Right kidney (tissue), 1 donor: ENCODE measurements at regions not wholly inside any gene's neighbourhood (a gene's known extent, or its start where the extent isn't known, plus 50 kb on each side); places are given as distances from the start of the nearest gene placed in this dataset.

ENCODE experiments used
- DNase-seq: peaks from one replicate; pipeline ENCODE4 v3.0.0-alpha.2; 2016

- no peak for DNase-seq
Measured at GRCh38 chr15:29952225-29952624, 130.0 kb upstream of the TJP1 start.

- DNase-seq = no peak
Measured at GRCh38 chr15:29945943-29946596, 123.8 kb upstream of the TJP1 start.

DNA sequence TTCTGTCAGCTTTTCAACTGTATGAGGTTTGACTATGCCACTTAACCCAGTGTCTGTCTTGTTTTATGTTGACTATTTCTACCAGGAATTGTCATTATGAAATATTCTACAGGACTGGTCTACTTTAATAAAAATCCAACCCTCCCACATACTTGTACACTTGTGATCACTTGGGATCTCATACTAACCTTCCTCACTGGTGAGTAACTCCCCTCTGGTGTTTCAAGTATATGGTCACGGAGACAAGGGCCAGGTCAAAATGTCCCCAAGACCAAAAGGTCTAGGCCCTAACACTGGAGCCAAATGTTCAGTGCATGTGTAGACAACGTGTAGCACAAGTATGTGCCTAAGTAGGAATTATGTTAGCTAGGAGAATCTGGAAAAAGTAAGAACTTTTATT, 122.7 kb upstream of the TJP1 start:
- DNase-seq = no peak

- no peak for DNase-seq
Measured at GRCh38 chr15:29942548-29942947, 120.3 kb upstream of the TJP1 start.

- DNase-seq = no peak
Measured at GRCh38 chr15:29942143-29942542, 119.9 kb upstream of the TJP1 start.

GRCh38 chr15:29939404-29939803, 117.1 kb upstream of the TJP1 start:
- DNase-seq = no peak

DNA sequence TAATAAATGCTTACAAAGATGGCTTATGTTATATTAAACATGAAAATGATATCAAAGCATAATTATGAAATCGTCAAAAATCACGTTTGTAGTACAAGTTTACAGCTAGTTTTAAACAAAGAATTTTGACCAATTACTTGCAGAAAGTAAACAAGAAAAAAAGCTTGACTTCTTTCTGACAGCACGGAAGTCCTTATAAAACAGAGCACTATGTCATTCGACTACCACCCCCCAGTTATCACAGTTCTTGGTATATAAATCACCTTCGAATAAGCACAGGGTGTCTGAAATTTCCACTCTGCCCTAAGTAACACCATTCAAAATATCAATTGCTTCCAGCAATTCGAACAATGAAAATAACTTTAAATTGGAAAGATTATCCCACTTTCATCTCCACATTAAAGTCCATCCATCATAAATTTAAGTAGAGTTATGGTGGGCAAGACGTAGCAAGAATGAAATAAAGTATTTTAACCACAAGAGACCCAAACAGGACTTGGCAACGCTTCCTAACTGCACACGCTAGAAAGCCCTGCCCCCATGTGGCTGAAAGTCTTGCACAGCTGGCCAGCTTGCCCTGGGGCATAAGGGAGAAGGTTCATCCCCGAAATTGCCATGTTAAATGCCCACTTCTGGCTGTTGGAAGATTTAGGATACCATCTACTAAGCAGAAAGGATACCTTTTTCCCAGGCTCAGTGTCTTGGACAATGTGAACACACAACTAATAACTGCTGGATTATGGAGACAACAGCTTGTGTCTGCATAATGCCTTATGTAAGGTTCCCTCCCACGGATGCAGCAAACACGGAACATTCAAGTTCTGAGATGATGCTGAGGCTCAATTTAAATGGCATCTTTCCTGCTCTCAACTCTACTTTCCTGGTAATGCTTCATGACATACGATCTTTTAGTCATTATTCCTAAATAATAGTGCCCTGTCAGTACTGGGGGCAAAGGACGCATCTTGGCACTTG, 116.4 kb upstream of the TJP1 start:
- no peak for DNase-seq

GRCh38 chr15:29937956-29938355, 115.7 kb upstream of the TJP1 start:
- DNase-seq = no peak

GRCh38 chr15:29936353-29937049, 114.2 kb upstream of the TJP1 start:
- DNase-seq = no peak

DNA sequence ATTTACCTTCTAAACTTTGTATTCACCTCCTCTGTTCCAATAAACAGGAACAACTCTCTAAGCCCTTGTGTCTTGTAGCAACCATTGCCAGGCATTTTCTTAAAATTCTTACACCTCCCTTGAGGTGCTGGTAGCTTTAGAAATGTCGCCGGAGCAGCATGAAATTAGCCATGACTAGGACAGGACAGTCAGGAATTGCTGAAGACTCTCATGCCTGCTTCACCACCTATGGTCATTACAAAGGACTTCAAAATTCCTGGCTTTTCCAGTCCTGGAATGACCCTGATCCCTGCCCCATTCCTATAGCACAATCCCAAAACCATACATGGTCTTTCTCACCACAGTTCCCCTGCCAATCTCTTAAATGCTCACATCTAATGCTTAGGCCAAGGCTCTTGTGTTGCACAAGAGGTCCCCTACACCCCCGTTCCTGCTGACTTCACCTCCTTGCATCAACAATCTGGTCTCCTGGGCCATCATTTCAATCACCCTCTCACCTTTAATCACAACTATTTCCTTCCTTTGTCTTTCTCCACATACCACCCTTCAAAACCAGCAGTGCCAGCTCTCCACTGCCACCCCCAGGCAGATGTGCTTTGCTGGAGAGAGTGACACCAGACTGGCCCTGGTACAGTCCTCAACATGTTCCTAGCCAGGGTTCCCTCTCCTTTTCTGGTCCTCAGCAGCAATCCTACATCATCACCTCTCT, 113.2 kb upstream of the TJP1 start:
- no peak for DNase-seq

- no peak for DNase-seq
Measured at GRCh38 chr15:29934251-29934650, 112.0 kb upstream of the TJP1 start.

DNA sequence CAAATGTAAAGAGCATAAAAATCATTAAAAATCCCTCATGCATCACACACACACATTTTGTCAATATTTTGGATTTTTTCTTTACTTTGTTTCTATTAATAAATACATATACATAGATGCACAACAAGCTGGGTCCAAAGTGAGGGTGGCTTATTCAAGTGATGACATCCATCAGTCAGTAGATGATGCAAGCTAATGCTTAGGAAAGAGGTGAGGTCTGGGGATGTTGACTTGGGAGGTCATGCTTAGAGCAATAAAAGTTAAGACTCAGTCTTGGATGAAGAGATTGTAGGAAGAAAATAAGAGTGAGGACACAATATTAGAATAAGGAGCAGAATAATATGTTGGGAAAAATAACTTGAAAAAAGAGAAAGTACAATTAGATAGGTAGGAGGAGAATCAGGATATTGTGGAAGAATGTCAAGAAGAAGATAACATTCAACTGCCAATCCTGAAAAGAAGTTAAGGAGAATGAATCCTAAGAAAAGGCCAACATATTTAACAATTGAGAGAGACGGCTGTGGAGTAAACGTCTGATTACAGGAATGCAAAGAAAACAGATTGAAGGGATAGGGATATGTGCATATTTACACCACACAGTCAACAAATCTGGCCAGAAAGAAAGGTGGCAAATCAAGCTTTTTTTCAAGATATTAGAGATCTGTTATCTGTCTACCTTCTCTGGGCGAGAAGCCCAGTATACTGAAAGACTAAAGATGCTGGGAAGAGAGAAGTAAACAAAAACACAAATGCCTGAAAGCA, 111.0 kb upstream of the TJP1 start:
- DNase-seq = no peak

- no peak for DNase-seq
Measured at GRCh38 chr15:29926083-29926388, 103.8 kb upstream of the TJP1 start.

DNA sequence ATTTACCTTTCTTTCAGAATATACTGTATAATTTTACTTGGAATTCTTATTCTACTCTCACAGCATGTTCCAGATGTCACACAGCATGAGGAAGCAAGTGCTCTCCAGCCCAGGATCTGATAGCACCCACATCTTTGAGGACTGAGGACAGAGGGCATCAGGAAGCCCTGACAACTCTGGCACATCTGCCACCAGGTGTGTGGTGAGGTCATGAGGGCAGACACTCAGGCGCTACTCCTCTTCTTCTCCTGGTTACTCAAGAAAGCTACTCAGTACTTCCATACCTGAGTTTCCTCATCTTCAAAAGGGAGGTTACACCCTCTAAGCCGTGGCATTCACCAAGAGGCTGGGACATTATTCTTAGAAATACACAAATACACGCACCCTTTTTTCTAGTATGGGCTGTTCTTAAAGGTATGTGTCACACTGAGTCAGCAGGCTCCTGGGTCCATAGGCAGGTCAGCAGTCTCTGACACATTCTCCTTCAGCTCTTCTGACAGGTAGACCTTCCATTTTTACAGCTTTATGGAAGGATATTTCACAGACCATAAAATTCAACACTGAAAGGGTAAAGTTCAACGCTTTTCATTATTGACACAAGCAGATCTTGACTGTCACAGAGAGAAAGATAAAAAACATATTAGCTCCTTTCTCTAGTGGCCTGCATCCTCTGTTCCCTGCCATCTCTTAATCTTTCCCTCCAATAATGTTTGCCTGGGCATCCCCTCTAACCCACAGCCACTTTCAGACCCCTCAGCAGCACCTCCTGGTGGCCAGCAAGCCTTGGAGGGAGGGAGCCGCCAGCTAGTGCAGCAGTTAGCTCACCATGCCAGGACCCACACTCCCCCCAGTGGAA, 103.2 kb upstream of the TJP1 start:
- DNase-seq = peak; percentile 36

DNA sequence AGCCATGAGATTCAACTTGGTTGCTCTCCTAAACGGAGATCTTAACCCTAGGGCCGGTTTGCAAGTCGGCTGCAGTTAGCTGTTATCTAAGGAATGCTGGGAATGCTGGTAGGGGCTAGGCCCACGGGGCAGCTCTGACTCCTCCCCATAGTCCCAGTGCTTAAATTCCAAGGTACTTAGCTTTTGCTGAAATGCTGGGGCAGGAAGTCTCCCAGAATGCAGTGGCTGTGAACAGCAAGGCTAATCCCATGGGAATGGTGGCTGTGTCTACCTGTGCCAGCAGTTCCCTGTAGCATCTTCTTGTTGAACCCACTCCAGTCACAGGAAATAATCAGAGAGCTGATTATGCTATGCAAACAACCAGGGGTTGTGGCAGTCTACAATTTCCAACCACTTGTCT, 102.5 kb upstream of the TJP1 start:
- peak; percentile 25 for DNase-seq

- DNase-seq = no peak
Measured at GRCh38 chr15:29922191-29922590, 99.9 kb upstream of the TJP1 start.

- DNase-seq = no peak
Measured at GRCh38 chr15:29921130-29921601, 98.9 kb upstream of the TJP1 start.

GRCh38 chr15:29920515-29920914, 98.2 kb upstream of the TJP1 start:
- no peak for DNase-seq

GRCh38 chr15:29919380-29919881, 97.2 kb upstream of the TJP1 start:
- DNase-seq = no peak
